GM10266 (cell line): ENCODE measurements at regions not wholly inside any gene's neighbourhood (a gene's known extent, or its start where the extent isn't known, plus 50 kb on each side); places are given as distances from the start of the nearest gene placed in this dataset.

ENCODE experiments used
- DNase-seq: peaks from one replicate; pipeline ENCODE4 v3.0.0; 2012; ENCODE audit errors: extremely low spot score
- TF ChIP-seq, protein P1 (sequence below): IDR thresholded peaks from 2 replicates; pipeline ENCODE4 v1.5.1; 2012; ENCODE audit warnings: mild to moderate bottlenecking, low read depth; ENCODE audit not compliant: control insufficient read depth, insufficient read depth; ENCODE audit errors: missing control alignments

GRCh38 chr17:71430281-71430680 lies 690.5 kb upstream of the SOX9 start:
- TF ChIP-seq, protein P1, sequence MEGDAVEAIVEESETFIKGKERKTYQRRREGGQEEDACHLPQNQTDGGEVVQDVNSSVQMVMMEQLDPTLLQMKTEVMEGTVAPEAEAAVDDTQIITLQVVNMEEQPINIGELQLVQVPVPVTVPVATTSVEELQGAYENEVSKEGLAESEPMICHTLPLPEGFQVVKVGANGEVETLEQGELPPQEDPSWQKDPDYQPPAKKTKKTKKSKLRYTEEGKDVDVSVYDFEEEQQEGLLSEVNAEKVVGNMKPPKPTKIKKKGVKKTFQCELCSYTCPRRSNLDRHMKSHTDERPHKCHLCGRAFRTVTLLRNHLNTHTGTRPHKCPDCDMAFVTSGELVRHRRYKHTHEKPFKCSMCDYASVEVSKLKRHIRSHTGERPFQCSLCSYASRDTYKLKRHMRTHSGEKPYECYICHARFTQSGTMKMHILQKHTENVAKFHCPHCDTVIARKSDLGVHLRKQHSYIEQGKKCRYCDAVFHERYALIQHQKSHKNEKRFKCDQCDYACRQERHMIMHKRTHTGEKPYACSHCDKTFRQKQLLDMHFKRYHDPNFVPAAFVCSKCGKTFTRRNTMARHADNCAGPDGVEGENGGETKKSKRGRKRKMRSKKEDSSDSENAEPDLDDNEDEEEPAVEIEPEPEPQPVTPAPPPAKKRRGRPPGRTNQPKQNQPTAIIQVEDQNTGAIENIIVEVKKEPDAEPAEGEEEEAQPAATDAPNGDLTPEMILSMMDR: no peak
- no peak for DNase-seq

- DNase-seq: no peak
- TF ChIP-seq, protein P1: no peak
Observed at GRCh38 chr17:71431146-71431545, 689.7 kb upstream of the SOX9 start.

DNA sequence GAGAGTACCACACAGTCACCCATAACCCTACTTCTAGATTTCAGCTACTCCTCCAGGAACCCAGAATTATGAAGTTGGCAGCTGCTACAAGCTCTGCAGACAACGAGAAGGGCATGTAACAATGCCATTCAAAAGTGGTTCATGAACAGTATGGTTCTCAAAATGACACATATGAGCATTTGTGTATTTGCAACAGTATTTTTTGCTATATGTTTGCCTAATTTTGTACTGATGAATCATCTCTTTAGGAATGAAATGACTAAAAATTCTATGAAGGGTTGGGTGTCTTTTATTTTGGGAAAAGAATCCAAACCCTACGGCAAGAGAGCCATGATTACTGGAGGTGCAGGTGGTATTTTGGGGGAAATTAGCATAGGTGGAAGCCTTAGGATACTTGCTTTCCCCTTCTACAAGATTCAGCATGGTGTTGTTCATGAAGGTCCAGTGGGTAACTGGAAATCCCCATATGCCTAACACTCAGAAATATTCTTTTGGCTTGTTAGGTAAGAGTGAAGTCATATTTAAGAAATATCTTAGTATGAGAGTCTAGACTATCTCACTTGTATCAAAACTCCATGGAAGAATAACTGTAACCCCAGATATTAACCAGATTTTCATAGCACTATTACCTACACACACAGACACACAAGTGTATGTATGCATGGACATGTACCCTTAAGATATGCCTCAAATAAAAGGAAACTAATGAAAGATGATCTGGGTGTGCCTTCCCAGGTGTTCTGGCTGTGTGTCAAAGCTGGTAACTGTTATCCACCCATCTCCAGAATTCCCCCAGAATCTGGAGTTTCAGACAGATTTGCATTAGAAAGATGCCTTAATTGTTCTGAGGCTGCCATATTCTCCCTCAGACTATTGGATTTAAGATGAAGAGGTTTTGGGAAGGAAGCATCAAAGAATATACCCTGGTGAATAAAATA lies 688.2 kb upstream of the SOX9 start:
- DNase-seq: no peak
- TF ChIP-seq, protein P1: no peak

DNA sequence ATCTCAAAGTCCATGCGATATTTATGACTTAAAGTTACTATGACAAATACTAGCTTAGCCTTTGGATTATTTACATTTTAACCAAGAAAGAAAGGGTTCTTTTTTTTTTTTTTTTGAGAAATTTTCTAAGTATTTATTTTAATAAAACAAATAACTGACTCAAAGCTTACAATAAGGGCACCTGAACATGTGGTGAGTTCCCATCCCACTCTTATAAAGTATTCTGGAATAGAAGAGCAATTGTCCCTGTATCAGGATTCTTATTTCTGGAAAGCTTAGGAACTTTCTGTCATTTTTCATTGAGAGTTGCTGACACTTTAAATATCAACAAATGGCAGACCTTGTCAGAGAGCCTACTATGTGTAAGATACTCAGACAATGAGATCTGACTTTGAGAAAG lies 686.1 kb upstream of the SOX9 start:
- TF ChIP-seq, protein P1: no peak
- no peak for DNase-seq

DNA sequence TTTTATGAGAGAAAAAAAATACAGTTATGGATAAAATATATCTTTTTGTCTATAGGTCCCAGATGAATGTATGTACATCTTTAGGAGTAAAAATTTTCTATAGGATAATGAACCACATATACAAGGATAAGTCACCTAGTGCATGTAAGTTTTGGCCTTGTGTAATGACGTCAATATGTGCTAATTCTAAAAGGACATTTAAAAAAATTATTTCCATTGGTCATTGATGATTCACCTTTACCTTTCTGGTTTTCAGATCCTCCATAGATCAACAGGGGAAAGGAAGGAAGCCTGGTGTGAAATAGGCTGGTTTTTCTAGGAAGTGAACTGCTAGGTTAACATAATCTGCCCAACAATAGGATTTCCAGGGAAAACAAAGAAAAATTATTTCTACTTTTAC lies 684.3 kb upstream of the SOX9 start:
- no peak for DNase-seq
- TF ChIP-seq, protein P1: no peak

DNA sequence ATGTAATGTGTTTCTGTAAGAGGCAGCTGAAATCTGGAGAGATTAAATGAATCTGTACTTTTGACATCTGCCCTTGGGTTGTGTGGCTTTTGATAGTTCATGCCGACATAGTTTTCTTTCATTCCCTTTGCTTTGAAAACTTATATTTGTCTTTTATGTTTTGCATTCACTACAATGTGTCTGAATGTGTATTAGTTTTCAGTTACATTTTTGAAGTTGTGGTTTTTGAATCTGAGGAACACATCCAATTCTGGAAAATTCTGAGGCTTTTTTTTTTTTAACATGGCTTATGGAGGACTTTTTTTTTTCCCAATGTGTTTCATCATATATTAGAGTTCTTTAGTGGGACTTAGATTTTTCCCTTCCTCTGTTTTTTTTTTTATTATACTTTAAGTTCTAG lies 683.7 kb upstream of the SOX9 start:
- TF ChIP-seq, protein P1: no peak
- no peak for DNase-seq

- TF ChIP-seq, protein P1: no peak
- no peak for DNase-seq
Observed at GRCh38 chr17:71438631-71439146, 682.1 kb upstream of the SOX9 start.
